Peyer's patch (tissue), 4 donors: ENCODE measurements at regions not wholly inside any gene's neighbourhood (a gene's known extent, or its start where the extent isn't known, plus 50 kb on each side); places are given as distances from the start of the nearest gene placed in this dataset.
"Not testable (repeated sequence)": the region's sequence is repeated elsewhere in the genome, so short reads cannot be mapped to it uniquely, and the experiment has no call there.

Source experiments
- DNase-seq, 3 donors: peaks; one replicate each; pipeline ENCODE4 v3.0.0-alpha.2; 2017 to 2019
- H3K27ac ChIP-seq, 4 donors: fragments of 200-600 bp; sonication (generic); one replicate each; pipeline ENCODE4 v1.5.1; 2016 to 2019
- H3K27me3 ChIP-seq, 2 donors: fragments of 200-600 bp; sonication (generic); one replicate each; pipeline ENCODE4 v1.5.1; 2019
- H3K36me3 ChIP-seq, 3 donors: fragments of 200-600 bp; sonication (generic); one replicate each; pipeline ENCODE4 v1.5.1; 2016 to 2019
- H3K4me1 ChIP-seq, 4 donors: fragments of 200-600 bp; sonication (generic); one replicate each; pipeline ENCODE4 v1.5.1; 2016 to 2019
- H3K4me3 ChIP-seq, 4 donors: fragments of 200-600 bp; sonication (generic); 1 replicate in 3 of 4; 2 replicates in 1 of 4; pipeline ENCODE4 v1.5.1; 2016 to 2019; ENCODE audit warnings: mild to moderate bottlenecking in 1 of 4
- H3K9me3 ChIP-seq, 4 donors: fragments of 200-600 bp; sonication (generic); one replicate each; pipeline ENCODE4 v1.5.1; 2016 to 2019; ENCODE audit warnings: mild to moderate bottlenecking in 1 of 4
- POLR2A ChIP-seq, 2 donors: fragments of 450-650 bp; IDR thresholded peaks; one replicate each; pipeline ENCODE4 v1.5.1; 2017; ENCODE audit warnings: antibody characterized with exemption in 2 of 2, mild to moderate bottlenecking in 2 of 2, moderate library complexity in 2 of 2
- TF ChIP-seq, protein P1 (sequence below), 6 experiments: fragments of 450-650 bp in 4 of 6; fragments of 200-600 bp in 2 of 6; sonication (generic) in 1 of 6; IDR thresholded peaks; one replicate each; pipeline ENCODE4 v1.5.1; 2017 to 2019; ENCODE audit warnings: antibody characterized with exemption in 6 of 6, mild to moderate bottlenecking in 3 of 6, moderate library complexity in 1 of 6

DNA sequence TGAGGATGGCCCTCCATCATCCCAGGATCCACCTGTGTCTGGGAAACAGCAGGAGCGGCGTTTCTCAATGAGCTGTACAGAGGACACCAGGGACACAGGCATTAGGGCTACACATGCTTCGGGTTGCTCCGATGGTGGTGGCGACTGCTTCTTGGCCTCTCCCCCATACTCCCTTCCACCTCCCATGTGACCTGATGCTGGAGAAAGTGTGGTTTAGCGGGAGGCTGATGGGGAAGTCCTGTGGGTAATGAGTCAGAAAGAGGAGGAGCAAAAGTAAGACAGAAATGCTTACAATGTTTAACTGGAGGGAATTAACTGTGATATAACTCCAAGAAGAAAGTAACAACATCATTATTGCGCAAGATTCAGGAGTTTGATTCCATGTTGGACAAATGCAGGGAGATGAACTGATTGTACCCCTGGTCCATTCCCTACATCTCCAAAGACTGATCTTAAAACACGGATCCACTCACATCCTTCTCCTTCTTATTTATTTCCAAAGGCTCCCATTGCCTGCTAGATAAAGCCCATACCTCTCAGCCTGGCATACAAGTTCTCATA lies 186.6 kb downstream of the NRP2 start:
- H3K27ac ChIP-seq = no peak overlapping the region
- H3K4me1 ChIP-seq = no peaks in the 10 kb centered on the region
- no peak overlapping the region for H3K4me3 ChIP-seq
- H3K9me3 ChIP-seq = no peaks in the 10 kb centered on the region
- H3K27me3 ChIP-seq = no peaks in the 10 kb centered on the region
- TF ChIP-seq, protein P1, sequence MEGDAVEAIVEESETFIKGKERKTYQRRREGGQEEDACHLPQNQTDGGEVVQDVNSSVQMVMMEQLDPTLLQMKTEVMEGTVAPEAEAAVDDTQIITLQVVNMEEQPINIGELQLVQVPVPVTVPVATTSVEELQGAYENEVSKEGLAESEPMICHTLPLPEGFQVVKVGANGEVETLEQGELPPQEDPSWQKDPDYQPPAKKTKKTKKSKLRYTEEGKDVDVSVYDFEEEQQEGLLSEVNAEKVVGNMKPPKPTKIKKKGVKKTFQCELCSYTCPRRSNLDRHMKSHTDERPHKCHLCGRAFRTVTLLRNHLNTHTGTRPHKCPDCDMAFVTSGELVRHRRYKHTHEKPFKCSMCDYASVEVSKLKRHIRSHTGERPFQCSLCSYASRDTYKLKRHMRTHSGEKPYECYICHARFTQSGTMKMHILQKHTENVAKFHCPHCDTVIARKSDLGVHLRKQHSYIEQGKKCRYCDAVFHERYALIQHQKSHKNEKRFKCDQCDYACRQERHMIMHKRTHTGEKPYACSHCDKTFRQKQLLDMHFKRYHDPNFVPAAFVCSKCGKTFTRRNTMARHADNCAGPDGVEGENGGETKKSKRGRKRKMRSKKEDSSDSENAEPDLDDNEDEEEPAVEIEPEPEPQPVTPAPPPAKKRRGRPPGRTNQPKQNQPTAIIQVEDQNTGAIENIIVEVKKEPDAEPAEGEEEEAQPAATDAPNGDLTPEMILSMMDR (IDR thresholded peaks at IDR 0.05) = no peak
- TF ChIP-seq POLR2A (IDR thresholded peaks at IDR 0.05) = no peak
- H3K36me3 ChIP-seq = no peaks in the 10 kb centered on the region
- DNase-seq = no peak

- H3K27ac ChIP-seq = no peak overlapping the region
- H3K9me3 ChIP-seq = no peaks in the 10 kb centered on the region
- no peaks in the 10 kb centered on the region for H3K4me1 ChIP-seq
- H3K27me3 ChIP-seq = no peaks in the 10 kb centered on the region
- no peak for TF ChIP-seq POLR2A (IDR thresholded peaks at IDR 0.05)
- TF ChIP-seq, protein P1 (IDR thresholded peaks at IDR 0.05) = no peak
- H3K36me3 ChIP-seq = no peaks in the 10 kb centered on the region
- no peak overlapping the region for H3K4me3 ChIP-seq
- no peak for DNase-seq
Measured at GRCh38 chr2:205868053-205868452, 185.8 kb downstream of the NRP2 start.

- no peak for TF ChIP-seq POLR2A (IDR thresholded peaks at IDR 0.05)
- TF ChIP-seq, protein P1 (IDR thresholded peaks at IDR 0.05) = no peak
- H3K4me3 ChIP-seq = no peak overlapping the region
- no peak for DNase-seq
- H3K27ac ChIP-seq = no peak overlapping the region
- H3K9me3 ChIP-seq = no peaks in the 10 kb centered on the region
- H3K4me1 ChIP-seq = no peaks in the 10 kb centered on the region
- H3K27me3 ChIP-seq = no peaks in the 10 kb centered on the region
- H3K36me3 ChIP-seq = no peaks in the 10 kb centered on the region
Measured at GRCh38 chr2:205867371-205867770, 185.1 kb downstream of the NRP2 start.

GRCh38 chr2:205865905-205866441 lies 183.7 kb downstream of the NRP2 start:
- no peaks in the 10 kb centered on the region for H3K4me1 ChIP-seq
- DNase-seq = no peak
- H3K27ac ChIP-seq = no peak overlapping the region
- TF ChIP-seq POLR2A (IDR thresholded peaks at IDR 0.05) = no peak
- TF ChIP-seq, protein P1 (IDR thresholded peaks at IDR 0.05) = no peak
- no peaks in the 10 kb centered on the region for H3K9me3 ChIP-seq
- H3K4me3 ChIP-seq = no peak overlapping the region
- H3K36me3 ChIP-seq = no peaks in the 10 kb centered on the region
- no peaks in the 10 kb centered on the region for H3K27me3 ChIP-seq

- Histone ChIP-seq H3K4me3 (no peak overlapping the region), H3K27me3 (no peaks in the 10 kb centered on the region), H3K4me1 (no peaks in the 10 kb centered on the region), H3K9me3 (no peaks in the 10 kb centered on the region), H3K36me3 (no peaks in the 10 kb centered on the region), H3K27ac (no peak overlapping the region)
- TF ChIP-seq, protein P1 (IDR thresholded peaks at IDR 0.05) = no peak
- no peak for DNase-seq
Measured at GRCh38 chr2:205865056-205865455, 182.8 kb downstream of the NRP2 start.

DNA sequence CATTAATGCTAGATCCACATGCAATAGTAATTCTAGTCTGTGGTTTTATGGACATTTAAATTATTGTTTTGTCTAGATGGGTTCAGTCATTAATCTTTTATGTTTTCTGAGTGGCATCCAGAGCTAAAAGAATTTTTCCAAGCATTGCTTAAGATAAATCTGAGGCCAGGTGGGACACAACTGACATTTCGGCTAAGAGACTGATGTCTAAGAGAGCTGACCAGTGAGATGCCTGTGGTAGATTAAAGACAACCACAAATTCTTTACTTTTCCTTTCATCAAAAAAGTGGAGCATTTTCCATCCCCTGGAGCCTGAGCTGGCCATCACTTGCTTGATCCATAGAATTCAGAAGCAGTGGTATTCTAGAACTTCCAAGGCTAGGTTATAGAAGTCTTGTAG lies 182.2 kb downstream of the NRP2 start:
- Histone ChIP-seq H3K27me3 (no peaks in the 10 kb centered on the region), H3K27ac (no peak overlapping the region), H3K36me3 (no peaks in the 10 kb centered on the region), H3K9me3 (no peaks in the 10 kb centered on the region), H3K4me3 (no peak overlapping the region), H3K4me1 (peaks cover 0 to under 1% (median 0%) of the 10 kb centered on the region in 4 donors)
- DNase-seq = no peak
- no peak for TF ChIP-seq POLR2A (IDR thresholded peaks at IDR 0.05)
- TF ChIP-seq, protein P1 (IDR thresholded peaks at IDR 0.05) = no peak

DNA sequence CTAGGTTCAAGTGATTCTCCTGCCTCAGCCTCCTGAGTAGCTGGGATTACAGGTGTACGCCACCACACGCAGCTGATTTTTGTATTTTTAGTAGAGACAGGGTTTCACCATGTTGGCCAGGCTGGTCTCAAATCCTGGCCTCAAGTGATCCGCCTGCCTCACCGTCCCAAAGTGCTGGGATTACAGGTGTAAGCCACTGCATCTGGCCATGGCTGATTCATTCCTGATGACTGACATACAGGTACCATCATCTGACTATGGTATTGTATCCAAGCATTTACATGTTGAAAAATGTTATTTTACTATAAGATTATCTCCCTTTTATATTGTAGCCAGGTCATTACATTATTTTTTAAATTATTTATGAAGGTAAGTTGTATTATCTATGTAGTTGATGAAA lies 180.5 kb downstream of the NRP2 start:
- H3K36me3 ChIP-seq, H3K27ac ChIP-seq, H3K27me3 ChIP-seq, H3K9me3 ChIP-seq, DNase-seq, H3K4me1 ChIP-seq, H3K4me3 ChIP-seq: not testable (repeated sequence)
